ENCODE measurements at regions not wholly inside any gene's neighbourhood (a gene's known extent, or its start where the extent isn't known, plus 50 kb on each side); places are given as distances from the start of the nearest gene placed in this dataset.
A peak's percentile ranks its signal among the peaks of the same experiment; 100 is the strongest.
"Not testable (repeated sequence)": the region's sequence is repeated elsewhere in the genome, so short reads cannot be mapped to it uniquely, and the experiment has no call there.

DNA sequence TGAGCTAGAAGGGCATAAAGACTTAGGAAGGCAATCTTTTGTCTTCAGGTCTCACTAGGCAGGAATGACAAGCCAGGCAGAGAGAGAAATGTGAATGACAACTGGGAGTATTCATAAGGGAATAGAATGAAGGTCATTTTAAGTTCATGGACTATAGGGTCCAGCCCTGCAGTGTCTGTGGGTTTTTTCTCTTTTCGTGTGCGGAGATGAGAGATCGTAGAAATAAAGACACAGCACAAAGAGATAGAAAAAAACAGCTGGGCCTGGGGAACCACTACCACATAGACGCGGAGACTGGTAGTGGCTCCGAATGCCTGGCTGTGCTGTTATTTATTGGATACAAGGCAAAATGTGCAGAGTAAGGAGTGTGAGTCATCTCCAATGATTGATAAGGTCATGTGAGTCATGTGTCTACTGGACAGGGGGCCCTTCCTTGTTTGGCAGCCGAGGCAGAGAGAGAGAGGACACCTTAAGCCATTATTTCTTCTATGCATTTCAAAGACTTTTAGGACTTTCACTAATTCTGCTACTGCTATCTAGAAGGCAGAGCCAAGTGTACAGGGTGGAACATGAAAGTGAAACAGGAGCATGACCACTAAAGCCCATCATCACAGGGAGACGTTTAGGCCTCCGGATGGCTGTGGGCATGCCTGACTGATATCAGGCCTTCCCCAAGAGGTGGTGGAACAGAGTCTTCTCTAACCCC lies 921.8 kb upstream of the PCDH10 start:
- POLR2A ChIA-PET = no interaction called here
- TF ChIP-seq, protein P1, sequence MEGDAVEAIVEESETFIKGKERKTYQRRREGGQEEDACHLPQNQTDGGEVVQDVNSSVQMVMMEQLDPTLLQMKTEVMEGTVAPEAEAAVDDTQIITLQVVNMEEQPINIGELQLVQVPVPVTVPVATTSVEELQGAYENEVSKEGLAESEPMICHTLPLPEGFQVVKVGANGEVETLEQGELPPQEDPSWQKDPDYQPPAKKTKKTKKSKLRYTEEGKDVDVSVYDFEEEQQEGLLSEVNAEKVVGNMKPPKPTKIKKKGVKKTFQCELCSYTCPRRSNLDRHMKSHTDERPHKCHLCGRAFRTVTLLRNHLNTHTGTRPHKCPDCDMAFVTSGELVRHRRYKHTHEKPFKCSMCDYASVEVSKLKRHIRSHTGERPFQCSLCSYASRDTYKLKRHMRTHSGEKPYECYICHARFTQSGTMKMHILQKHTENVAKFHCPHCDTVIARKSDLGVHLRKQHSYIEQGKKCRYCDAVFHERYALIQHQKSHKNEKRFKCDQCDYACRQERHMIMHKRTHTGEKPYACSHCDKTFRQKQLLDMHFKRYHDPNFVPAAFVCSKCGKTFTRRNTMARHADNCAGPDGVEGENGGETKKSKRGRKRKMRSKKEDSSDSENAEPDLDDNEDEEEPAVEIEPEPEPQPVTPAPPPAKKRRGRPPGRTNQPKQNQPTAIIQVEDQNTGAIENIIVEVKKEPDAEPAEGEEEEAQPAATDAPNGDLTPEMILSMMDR (IDR thresholded peaks at IDR 0.05; ENCODE audit: low read depth, low read length) = no peak
- Histone ChIP-seq H3K27ac (ENCODE audit: low read depth, low read length) (no peak overlapping the region), H3K9me3 (ENCODE audit: control insufficient read depth, insufficient read depth, low read length) (peaks cover 6% of the 10 kb centered on the region), H3K27me3 (ENCODE audit: control insufficient read depth, insufficient read depth, low read length) (no peaks in the 10 kb centered on the region), H3K4me3 (ENCODE audit: low read depth, low read length) (no peak overlapping the region)
- CTCF ChIA-PET = no interaction called here
- no peak for DNase-seq (ENCODE audit: low read depth, low spot score)

DNA sequence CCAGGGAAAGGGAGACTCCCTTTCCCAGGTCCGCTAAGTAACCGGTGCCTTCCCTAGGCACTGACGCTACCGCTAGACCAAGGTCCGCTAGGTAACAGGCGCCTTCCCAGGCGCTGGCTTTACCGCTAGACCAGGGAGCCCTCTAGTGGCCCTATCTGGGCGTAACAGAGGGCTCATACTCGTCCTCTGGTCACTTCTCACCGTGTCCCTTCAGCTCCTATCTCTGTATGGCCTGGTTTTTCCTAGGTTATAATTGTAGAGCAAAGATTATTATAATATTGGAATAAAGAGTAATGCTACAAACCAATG lies 921.3 kb upstream of the PCDH10 start:
- H3K27ac ChIP-seq (ENCODE audit: low read depth, low read length); POLR2A ChIA-PET; H3K27me3 ChIP-seq (ENCODE audit: control insufficient read depth, insufficient read depth, low read length); DNase-seq (ENCODE audit: low read depth, low spot score); H3K4me3 ChIP-seq (ENCODE audit: low read depth, low read length); CTCF ChIA-PET; H3K9me3 ChIP-seq (ENCODE audit: control insufficient read depth, insufficient read depth, low read length): not testable (repeated sequence)
- TF ChIP-seq, protein P1 (IDR thresholded peaks at IDR 0.05; ENCODE audit: low read depth, low read length) = peak; percentile 50

DNA sequence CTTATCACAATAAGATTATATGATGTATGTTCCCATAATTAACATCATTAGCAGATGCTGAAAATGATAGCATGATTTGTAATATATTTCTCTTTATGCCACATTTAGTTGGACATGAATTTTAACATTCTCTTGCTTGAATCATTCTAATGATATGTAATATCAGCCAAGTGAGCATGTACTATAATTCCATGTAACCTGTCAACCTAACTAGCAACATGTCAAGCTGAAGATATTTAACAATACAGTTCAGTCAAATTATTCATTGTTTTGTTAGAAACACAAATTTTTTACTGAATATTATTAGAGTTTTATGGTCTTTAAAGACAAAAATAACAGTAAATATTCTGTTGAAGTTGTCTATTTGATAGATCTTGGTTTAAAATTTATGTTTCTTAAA lies 920.4 kb upstream of the PCDH10 start:
- H3K27ac ChIP-seq (ENCODE audit: low read depth, low read length) = no peak overlapping the region
- TF ChIP-seq, protein P1 (IDR thresholded peaks at IDR 0.05; ENCODE audit: low read depth, low read length) = no peak
- H3K4me3 ChIP-seq (ENCODE audit: low read depth, low read length) = no peak overlapping the region
- H3K27me3 ChIP-seq (ENCODE audit: control insufficient read depth, insufficient read depth, low read length) = no peaks in the 10 kb centered on the region
- ChIA-PET POLR2A (no interaction called here), CTCF (no interaction called here)
- H3K9me3 ChIP-seq (ENCODE audit: control insufficient read depth, insufficient read depth, low read length) = peaks cover 6% of the 10 kb centered on the region
- DNase-seq (ENCODE audit: low read depth, low spot score) = no peak

DNA sequence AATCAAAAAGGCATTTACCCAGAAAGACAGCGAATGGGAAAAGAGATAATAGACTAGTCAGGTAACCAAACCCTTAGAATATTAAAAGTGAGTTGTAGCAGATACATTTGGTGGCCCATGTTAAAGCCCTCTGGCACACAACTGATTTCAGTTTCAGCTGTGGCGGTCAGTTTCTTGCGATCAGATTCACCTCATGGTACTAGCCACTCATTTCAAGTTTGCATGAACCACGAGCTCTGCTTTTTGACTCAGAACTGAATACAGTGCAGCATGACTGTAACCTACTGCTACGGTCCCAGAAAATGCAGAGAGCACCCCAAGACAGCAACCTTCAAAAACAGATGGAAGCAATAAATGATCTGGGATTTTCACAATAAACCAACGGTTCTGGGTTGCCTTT lies 919.1 kb upstream of the PCDH10 start:
- no peak for DNase-seq (ENCODE audit: low read depth, low spot score)
- Histone ChIP-seq H3K27me3 (ENCODE audit: control insufficient read depth, insufficient read depth, low read length) (no peaks in the 10 kb centered on the region), H3K4me3 (ENCODE audit: low read depth, low read length) (no peak overlapping the region), H3K9me3 (ENCODE audit: control insufficient read depth, insufficient read depth, low read length) (peaks cover 6% of the 10 kb centered on the region), H3K27ac (ENCODE audit: low read depth, low read length) (no peak overlapping the region)
- ChIA-PET CTCF (no interaction called here), POLR2A (no interaction called here)
- TF ChIP-seq, protein P1 (IDR thresholded peaks at IDR 0.05; ENCODE audit: low read depth, low read length) = no peak

DNA sequence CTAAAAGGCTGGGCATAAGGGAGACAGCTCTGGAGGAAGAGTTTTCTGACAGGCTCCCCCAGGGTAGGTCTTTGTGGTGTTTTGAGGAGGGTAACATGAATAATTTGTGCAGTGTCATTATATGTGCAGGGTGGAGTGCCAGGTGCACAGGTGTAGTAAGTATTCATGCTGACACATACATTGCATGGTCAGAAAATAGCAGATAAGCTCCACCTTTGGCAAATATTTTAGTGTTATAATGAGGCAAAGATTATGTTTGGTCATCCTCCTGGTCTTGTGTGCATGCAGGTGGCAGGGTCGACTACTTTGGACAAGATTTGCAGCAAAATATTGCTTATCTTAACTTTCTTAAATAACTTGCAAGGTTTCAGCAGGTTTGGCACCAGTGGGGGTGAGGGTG lies 910.4 kb upstream of the PCDH10 start:
- Histone ChIP-seq H3K4me3 (ENCODE audit: low read depth, low read length) (no peak overlapping the region), H3K27me3 (ENCODE audit: control insufficient read depth, insufficient read depth, low read length) (no peaks in the 10 kb centered on the region), H3K9me3 (ENCODE audit: control insufficient read depth, insufficient read depth, low read length) (no peaks in the 10 kb centered on the region), H3K27ac (ENCODE audit: low read depth, low read length) (no peak overlapping the region)
- ChIA-PET CTCF (no interaction called here), POLR2A (no interaction called here)
- no peak for DNase-seq (ENCODE audit: low read depth, low spot score)
- TF ChIP-seq, protein P1 (IDR thresholded peaks at IDR 0.05; ENCODE audit: low read depth, low read length) = no peak

All from AG04450 (cell line).